ENCODE measurements at regions not wholly inside any gene's neighbourhood (a gene's known extent, or its start where the extent isn't known, plus 50 kb on each side); places are given as distances from the start of the nearest gene placed in this dataset.

DNA sequence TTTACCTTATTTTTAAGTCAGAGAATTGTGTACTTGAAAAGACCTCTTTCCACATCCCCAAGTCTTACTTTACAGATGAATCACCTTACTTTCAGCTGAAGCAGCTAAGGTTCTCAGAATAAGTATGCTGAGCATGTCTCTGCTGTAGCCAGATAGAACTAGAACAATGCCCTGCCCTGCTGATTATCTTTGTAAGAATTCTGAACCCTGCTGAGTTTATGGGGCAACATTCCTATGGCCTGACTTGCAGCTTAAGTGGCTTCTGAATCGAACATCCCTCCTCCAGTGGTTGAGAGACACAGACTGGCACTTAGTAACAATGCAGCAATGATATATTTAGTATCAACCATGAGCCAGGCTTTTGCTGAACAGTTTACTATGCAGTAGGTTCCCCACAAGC lies 592.0 kb upstream of the WWC1 start:
- no peak for DNase-seq (ENCODE audit: extremely low read depth, insufficient read length)
- H3K36me3 ChIP-seq (ENCODE audit: control insufficient read depth, insufficient read depth, low read length): no peaks in the 10 kb centered on the region
- H3K27me3 ChIP-seq (replicated peaks; ENCODE audit: control insufficient read depth, insufficient read depth, low read length): no peaks in the 10 kb centered on the region
- no peak overlapping the region for H3K4me3 ChIP-seq (replicated peaks; ENCODE audit: low read depth, low read length)
- TF ChIP-seq, protein P1, sequence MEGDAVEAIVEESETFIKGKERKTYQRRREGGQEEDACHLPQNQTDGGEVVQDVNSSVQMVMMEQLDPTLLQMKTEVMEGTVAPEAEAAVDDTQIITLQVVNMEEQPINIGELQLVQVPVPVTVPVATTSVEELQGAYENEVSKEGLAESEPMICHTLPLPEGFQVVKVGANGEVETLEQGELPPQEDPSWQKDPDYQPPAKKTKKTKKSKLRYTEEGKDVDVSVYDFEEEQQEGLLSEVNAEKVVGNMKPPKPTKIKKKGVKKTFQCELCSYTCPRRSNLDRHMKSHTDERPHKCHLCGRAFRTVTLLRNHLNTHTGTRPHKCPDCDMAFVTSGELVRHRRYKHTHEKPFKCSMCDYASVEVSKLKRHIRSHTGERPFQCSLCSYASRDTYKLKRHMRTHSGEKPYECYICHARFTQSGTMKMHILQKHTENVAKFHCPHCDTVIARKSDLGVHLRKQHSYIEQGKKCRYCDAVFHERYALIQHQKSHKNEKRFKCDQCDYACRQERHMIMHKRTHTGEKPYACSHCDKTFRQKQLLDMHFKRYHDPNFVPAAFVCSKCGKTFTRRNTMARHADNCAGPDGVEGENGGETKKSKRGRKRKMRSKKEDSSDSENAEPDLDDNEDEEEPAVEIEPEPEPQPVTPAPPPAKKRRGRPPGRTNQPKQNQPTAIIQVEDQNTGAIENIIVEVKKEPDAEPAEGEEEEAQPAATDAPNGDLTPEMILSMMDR (IDR thresholded peaks at IDR 0.05; ENCODE audit: insufficient read depth, low read length, poor library complexity, severe bottlenecking): no peak

DNA sequence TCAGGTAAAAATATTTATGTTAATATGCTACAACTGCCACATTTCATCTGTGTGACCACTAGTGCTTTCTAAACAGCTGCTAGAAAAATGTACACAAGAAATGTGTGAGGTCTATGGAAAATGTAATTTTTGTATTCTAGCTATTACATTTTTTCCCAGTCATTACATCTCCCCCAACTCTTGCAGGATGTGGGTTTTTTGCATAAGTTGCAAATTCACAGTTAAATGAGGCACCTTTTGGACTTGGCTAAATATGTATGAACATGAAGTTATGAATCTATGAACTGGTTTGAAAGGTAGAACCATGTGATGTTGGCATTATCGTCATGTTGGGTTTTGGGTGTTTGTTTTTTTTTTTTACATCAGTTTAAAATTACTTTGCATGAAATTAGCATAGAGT lies 590.4 kb upstream of the WWC1 start:
- DNase-seq (ENCODE audit: extremely low read depth, insufficient read length): no peak
- no peaks in the 10 kb centered on the region for H3K36me3 ChIP-seq (ENCODE audit: control insufficient read depth, insufficient read depth, low read length)
- H3K4me3 ChIP-seq (replicated peaks; ENCODE audit: low read depth, low read length): no peak overlapping the region
- no peaks in the 10 kb centered on the region for H3K27me3 ChIP-seq (replicated peaks; ENCODE audit: control insufficient read depth, insufficient read depth, low read length)
- TF ChIP-seq, protein P1 (IDR thresholded peaks at IDR 0.05; ENCODE audit: insufficient read depth, low read length, poor library complexity, severe bottlenecking): no peak

DNA sequence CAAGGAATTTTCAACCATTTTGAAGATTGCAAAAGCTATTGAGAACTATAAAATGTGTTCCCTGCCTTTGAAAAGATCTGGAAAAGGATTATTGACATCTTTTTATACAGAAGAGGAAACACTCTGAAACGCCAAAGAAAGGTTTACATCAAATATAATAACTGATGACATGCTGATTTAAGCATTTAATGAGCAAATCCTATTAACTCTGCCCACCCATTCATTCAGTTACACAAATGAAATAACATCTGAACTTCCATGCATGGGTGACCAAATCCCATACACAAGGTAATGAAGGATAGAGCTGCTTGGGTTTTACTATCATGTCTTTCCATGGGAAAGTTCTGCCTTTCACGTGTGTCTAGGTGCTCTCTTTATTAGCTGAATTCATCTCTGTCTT lies 589.4 kb upstream of the WWC1 start:
- TF ChIP-seq, protein P1 (IDR thresholded peaks at IDR 0.05; ENCODE audit: insufficient read depth, low read length, poor library complexity, severe bottlenecking): no peak
- DNase-seq (ENCODE audit: extremely low read depth, insufficient read length): no peak
- H3K36me3 ChIP-seq (ENCODE audit: control insufficient read depth, insufficient read depth, low read length): no peaks in the 10 kb centered on the region
- no peaks in the 10 kb centered on the region for H3K27me3 ChIP-seq (replicated peaks; ENCODE audit: control insufficient read depth, insufficient read depth, low read length)
- no peak overlapping the region for H3K4me3 ChIP-seq (replicated peaks; ENCODE audit: low read depth, low read length)

DNA sequence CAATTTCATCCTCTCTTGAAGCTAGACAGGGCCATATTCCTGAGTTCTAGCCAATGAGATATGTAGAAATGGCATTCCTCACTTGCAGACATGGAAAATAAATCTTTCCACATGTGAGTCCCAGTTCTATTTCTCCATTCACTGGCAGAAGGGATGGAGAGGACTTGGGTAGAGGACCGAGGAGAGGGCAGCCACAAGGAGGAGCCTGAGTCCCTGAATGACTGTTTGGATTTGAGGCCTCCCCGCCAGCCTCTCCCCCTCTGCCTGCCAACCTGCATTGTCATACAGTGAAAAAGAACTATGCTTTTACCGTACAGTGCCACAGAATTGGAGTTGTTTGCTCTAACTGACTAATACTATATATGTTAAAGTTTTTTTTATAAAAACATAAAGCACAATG lies 583.0 kb upstream of the WWC1 start:
- Histone ChIP-seq H3K36me3 (ENCODE audit: control insufficient read depth, insufficient read depth, low read length) (no peaks in the 10 kb centered on the region), H3K27me3 (replicated peaks; ENCODE audit: control insufficient read depth, insufficient read depth, low read length) (no peaks in the 10 kb centered on the region), H3K4me3 (replicated peaks; ENCODE audit: low read depth, low read length) (no peak overlapping the region)
- no peak for DNase-seq (ENCODE audit: extremely low read depth, insufficient read length)
- TF ChIP-seq, protein P1 (IDR thresholded peaks at IDR 0.05; ENCODE audit: insufficient read depth, low read length, poor library complexity, severe bottlenecking): no peak

DNA sequence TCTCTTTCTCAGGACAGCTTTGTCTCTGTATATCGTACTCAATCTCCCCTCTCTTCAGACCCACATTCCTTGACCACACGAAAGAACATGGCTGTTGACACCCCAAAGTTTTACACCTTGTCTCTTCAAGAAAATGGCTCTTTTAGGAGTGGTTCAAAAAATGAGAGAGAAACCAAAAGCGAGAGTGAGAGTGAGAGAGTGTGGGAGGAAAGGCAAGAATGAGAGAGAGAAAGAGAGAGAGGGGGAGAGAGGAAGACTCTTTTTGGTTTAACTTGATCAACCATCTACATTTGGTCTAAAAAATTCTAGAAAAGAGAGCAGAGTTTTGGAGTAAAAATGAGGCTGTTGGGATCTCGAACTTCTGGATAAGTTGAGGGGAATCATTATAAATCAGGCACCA lies 581.8 kb upstream of the WWC1 start:
- no peak overlapping the region for H3K4me3 ChIP-seq (replicated peaks; ENCODE audit: low read depth, low read length)
- TF ChIP-seq, protein P1 (IDR thresholded peaks at IDR 0.05; ENCODE audit: insufficient read depth, low read length, poor library complexity, severe bottlenecking): no peak
- no peaks in the 10 kb centered on the region for H3K36me3 ChIP-seq (ENCODE audit: control insufficient read depth, insufficient read depth, low read length)
- H3K27me3 ChIP-seq (replicated peaks; ENCODE audit: control insufficient read depth, insufficient read depth, low read length): no peaks in the 10 kb centered on the region
- no peak for DNase-seq (ENCODE audit: extremely low read depth, insufficient read length)

DNA sequence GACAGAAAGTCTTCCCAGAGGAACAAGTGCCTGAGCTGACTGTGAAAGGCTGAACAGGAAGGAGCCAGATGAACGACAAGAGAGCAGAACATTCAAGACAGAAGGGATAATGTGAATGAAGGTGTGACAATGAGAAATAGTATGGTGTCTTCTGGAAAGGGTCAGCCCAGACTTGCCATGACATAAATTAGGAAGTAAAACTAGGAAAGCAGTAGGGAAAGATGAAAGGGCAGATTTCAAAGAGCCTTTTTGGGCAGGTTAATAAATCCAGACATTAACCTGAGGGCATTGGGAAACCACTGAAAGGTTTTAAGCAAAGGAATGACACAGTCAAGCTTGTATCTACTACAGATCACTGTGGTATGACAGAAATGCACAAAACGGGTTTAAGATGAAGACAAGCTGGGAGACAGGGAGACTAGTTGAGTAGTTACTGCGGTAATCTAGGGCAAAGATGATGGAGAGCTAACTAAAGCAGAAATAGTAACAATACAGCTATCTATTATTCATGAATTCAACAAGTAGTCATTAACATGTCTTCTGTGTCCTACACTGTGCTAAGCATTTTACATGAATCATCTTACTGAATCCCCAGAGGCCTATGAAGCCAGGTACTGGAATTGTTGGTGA lies 580.9 kb upstream of the WWC1 start:
- no peak for DNase-seq (ENCODE audit: extremely low read depth, insufficient read length)
- no peaks in the 10 kb centered on the region for H3K27me3 ChIP-seq (replicated peaks; ENCODE audit: control insufficient read depth, insufficient read depth, low read length)
- TF ChIP-seq, protein P1 (IDR thresholded peaks at IDR 0.05; ENCODE audit: insufficient read depth, low read length, poor library complexity, severe bottlenecking): no peak
- no peaks in the 10 kb centered on the region for H3K36me3 ChIP-seq (ENCODE audit: control insufficient read depth, insufficient read depth, low read length)
- H3K4me3 ChIP-seq (replicated peaks; ENCODE audit: low read depth, low read length): no peak overlapping the region
